K562 (cell line): ENCODE measurements at regions not wholly inside any gene's neighbourhood (a gene's known extent, or its start where the extent isn't known, plus 50 kb on each side); places are given as distances from the start of the nearest gene placed in this dataset.

Source experiments
- CTCF ChIP-seq, 3 experiments: IDR thresholded peaks in 2 of 3; conservative IDR thresholded peaks in 1 of 3; 2 replicates each; pipeline ENCODE4 v1.5.1; 2011 to 2012; ENCODE audit warnings: low read length in 3 of 3, mild to moderate bottlenecking in 3 of 3, control low read depth in 2 of 3, improper control_type of control experiment in 1 of 3, inconsistent platforms in 1 of 3, low read depth in 1 of 3, mixed read lengths in 1 of 3, moderate library complexity in 1 of 3; ENCODE audit not compliant: insufficient read depth in 2 of 3
- GATAD2A ChIP-seq: fragments of 450-650 bp; IDR thresholded peaks from 2 replicates; pipeline ENCODE4 v1.6.1; 2017
- HCFC1 ChIP-seq: IDR thresholded peaks from 2 replicates; pipeline ENCODE4 v1.6.1; 2012; ENCODE audit warnings: low read depth, low read length, improper control_type of control experiment
- MYBL2 ChIP-seq, 2 experiments: fragments of 450-650 bp in 1 of 2; sonication (generic) in 1 of 2; formaldehyde crosslinking in 1 of 2; IDR thresholded peaks; 2 replicates each; pipeline versions ENCODE4 v1.6.1 to v1.8.1; 2017 to 2022; ENCODE audit warnings: borderline replicate concordance in 1 of 2, inconsistent platforms in 1 of 2, low read depth in 1 of 2, mild to moderate bottlenecking in 1 of 2, missing genetic modification reagents in 1 of 2, moderate library complexity in 1 of 2
- PHF20 ChIP-seq: fragments of 450-650 bp; IDR thresholded peaks from 2 replicates; pipeline ENCODE4 v1.6.1; 2018; ENCODE audit not compliant: partially characterized antibody
- PKNOX1 ChIP-seq: fragments of 450-650 bp; IDR thresholded peaks from 2 replicates; pipeline ENCODE4 v1.6.1; 2016
- POLR2AphosphoS5 ChIP-seq: IDR thresholded peaks from 2 replicates; pipeline ENCODE4 v1.6.1; 2011; ENCODE audit warnings: mild to moderate bottlenecking, low read depth, low read length, moderate library complexity; ENCODE audit not compliant: control insufficient read depth, insufficient read depth
- TCF7 ChIP-seq: sonication (generic); IDR thresholded peaks from 2 replicates; pipeline ENCODE4 v1.6.1; 2016; ENCODE audit warnings: antibody characterized with exemption, borderline replicate concordance
- ZNF280A ChIP-seq: fragments of 450-650 bp; IDR thresholded peaks from 2 replicates; pipeline ENCODE4 v1.6.1; 2018; ENCODE audit warnings: mild to moderate bottlenecking, low read depth; ENCODE audit not compliant: partially characterized antibody

GRCh38 chr13:50161052-50161451, 145.8 kb downstream of the KCNRG start:
- TF ChIP-seq POLR2AphosphoS5 (no peak), CTCF (IDR thresholded peaks at IDR 0.05 in 2 of 3, conservative IDR thresholded peaks at IDR 0.05 in 1 of 3; ENCODE audit: insufficient read depth in 2 of 3, low read depth in 1 of 3, low read length in 3 of 3) (no peak), TCF7 (no peak), GATAD2A (no peak), PHF20 (no peak), MYBL2 (IDR thresholded peaks at IDR 0.05; ENCODE audit: low read depth) (no peak), MYBL2 (CRISPR knock-in tag; IDR thresholded peaks at IDR 0.05; ENCODE audit: borderline replicate concordance) (no peak), ZNF280A (no peak), PKNOX1 (peak; percentile 64; the same call in 1 of the 2 replicates), HCFC1 (no peak)
